Right cardiac atrium (tissue), 5 donors: ENCODE measurements at regions not wholly inside any gene's neighbourhood (a gene's known extent, or its start where the extent isn't known, plus 50 kb on each side); places are given as distances from the start of the nearest gene placed in this dataset.

Source experiments
- ATAC-seq, 2 donors: fragments of 200-7000 bp; cut with Tn5 transposase; one replicate each; pipeline versions ENCODE4 v1.8.0 to v1.9.1; 2020; ENCODE audit warnings: moderate library complexity in 2 of 2, mild to moderate bottlenecking in 1 of 2
- DNase-seq, 3 donors: peaks; one replicate each; pipeline ENCODE4 v3.0.0-alpha.2; 2020
- H3K27ac ChIP-seq: one replicate; pipeline ENCODE4 v1.5.1; 2013; ENCODE audit warnings: mild to moderate bottlenecking, low read length, control low read depth, moderate library complexity
- H3K27me3 ChIP-seq: one replicate; pipeline ENCODE4 v1.6.1; 2013; ENCODE audit not compliant: control insufficient read depth, insufficient read depth
- H3K4me1 ChIP-seq: one replicate; pipeline ENCODE4 v1.6.1; 2013; ENCODE audit warnings: low read length; ENCODE audit not compliant: control insufficient read depth, insufficient read depth
- H3K4me3 ChIP-seq: one replicate; pipeline ENCODE4 v1.5.1; 2013; ENCODE audit warnings: low read length, control low read depth
- H3K9me3 ChIP-seq: one replicate; pipeline ENCODE4 v1.6.1; 2013; ENCODE audit warnings: low read length; ENCODE audit not compliant: control insufficient read depth
- WGBS: extraction: QIAGEN DNeasy Blood & Tissue Kit; methylation state at CpG from one replicate; pipeline ENCODE4 v1.1.7; 2013; 5-methylcytosine and 5-hydroxymethylcytosine counted together
- intact Hi-C, 4 donors: fragments of 100-400 bp; cut with DNase I; formaldehyde crosslinking; loops; one replicate each; pipeline versions ENCODE4 v1.11.0 to v1.14.0; 2022 to 2023
- donor health status: healthy with polysubstance abuse.
- donor health status: DM: no; HTN: yes; CAD: no.
- donor health status: DM: no; HTN: no; CAD: no.
- donor health status: DM: no; HTN: yes; CAD: no; lungs with severe emphysema.
- donor health status: DM: yes; HTN: yes; CAD: no.

DNA sequence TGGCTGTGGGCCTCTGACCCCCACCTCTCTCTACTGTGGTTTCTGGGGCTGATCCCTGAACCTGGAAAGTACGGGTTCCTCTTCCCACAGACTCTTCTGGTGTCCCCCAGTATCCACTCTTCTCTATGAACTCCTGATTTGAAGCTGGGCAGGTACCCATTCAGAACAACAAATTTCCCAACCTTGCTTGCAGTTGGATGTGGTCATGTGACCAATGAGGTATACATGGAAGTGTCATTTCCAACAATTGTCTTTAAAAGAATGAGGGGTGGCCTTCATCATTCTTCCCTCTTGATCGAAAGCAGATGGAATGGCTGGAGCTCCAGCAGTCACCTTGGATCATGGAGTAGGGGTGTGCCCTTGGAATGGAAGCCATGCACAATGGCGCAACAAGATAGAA lies 128.0 kb upstream of the MLN start:
- Histone ChIP-seq H3K4me3 (no peak overlapping the region), H3K4me1 (no peaks in the 10 kb centered on the region), H3K9me3 (no peaks in the 10 kb centered on the region), H3K27ac (no peak overlapping the region), H3K27me3 (no peaks in the 10 kb centered on the region)
- DNase-seq (no peak), ATAC-seq (no peak)
- intact Hi-C loops, result no loop called here
- WGBS, result 85% methylated on average over 3 of the region's 3 CpGs

DNA sequence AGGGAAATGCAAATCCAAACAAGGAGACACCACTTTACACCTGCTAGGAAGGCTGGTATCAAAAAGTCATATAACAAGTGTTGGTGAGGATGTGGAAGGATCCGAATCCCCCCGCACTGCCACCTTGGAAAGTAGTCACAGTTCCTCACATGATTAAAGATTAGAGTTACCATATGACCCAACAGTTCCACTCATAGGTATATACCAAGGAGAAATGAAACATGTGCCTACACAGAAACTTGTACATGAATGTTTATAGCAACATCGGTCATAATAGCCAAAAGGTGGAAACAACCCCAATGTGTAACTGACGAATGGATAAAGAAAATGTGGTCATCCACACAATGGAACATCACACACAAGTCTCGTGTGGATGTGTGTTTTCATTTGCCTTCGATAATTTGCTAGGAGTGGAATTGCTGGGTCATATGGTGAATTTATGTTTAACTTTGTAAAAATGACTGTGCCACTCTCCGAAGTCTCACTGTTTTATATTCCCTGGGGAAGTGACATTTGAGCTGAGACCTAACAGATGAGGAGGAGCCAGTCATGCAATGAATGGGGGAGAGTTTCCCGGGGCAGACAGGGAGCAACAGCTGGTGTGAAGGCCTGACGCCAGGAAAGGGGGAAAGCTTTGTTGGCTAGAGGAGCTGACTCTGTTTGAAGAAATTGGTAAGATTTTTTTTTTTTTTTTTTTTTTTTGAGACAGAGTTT lies 125.9 kb upstream of the MLN start:
- Histone ChIP-seq H3K27ac (no peak overlapping the region), H3K4me1 (no peaks in the 10 kb centered on the region), H3K4me3 (no peak overlapping the region), H3K27me3 (no peaks in the 10 kb centered on the region), H3K9me3 (no peaks in the 10 kb centered on the region)
- 58% methylated on average over 9 of the region's 9 CpGs for WGBS
- intact Hi-C loops, result no loop called here
- DNase-seq (peak in 2 of 3 donors; percentile 62 to 76), ATAC-seq (peak in 1 of 2 donors; percentile 31)

DNA sequence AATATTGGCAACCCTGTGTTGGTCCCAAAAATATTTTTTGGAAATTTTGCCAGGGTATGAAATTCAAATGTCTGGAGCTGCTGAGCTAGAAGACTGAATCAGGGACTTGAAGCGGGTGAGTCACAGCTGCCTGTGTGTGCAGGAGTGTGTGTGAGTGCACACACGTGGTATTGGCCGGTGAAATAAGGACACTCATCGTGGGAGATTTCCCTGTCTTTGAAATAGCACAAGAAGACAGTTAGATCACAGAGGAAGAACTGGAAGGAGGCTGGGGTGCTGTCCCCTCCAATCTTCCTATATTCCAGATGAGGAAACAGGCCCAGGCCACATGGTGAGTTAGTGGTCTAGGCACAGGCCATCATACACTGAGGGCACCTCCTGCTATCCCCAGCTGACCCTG lies 123.8 kb upstream of the MLN start:
- Histone ChIP-seq H3K27me3 (no peaks in the 10 kb centered on the region), H3K4me3 (no peak overlapping the region), H3K27ac (no peak overlapping the region), H3K4me1 (no peaks in the 10 kb centered on the region), H3K9me3 (no peaks in the 10 kb centered on the region)
- intact Hi-C loops, result no loop called here
- ATAC-seq, result no peak
- DNase-seq, result no peak
- WGBS, result 78% methylated on average over 4 of the region's 4 CpGs

GRCh38 chr6:33927112-33927511 lies 123.3 kb upstream of the MLN start:
- no peak for ATAC-seq
- no peak overlapping the region for H3K4me3 ChIP-seq
- no peak overlapping the region for H3K27ac ChIP-seq
- DNase-seq, result no peak
- H3K4me1 ChIP-seq, result no peaks in the 10 kb centered on the region
- no peaks in the 10 kb centered on the region for H3K9me3 ChIP-seq
- WGBS, result 64% methylated on average over 4 of the region's 4 CpGs
- H3K27me3 ChIP-seq, result no peaks in the 10 kb centered on the region
- intact Hi-C loops, result no loop called here

GRCh38 chr6:33926451-33926850 lies 122.6 kb upstream of the MLN start:
- Histone ChIP-seq H3K9me3 (no peaks in the 10 kb centered on the region), H3K4me1 (no peaks in the 10 kb centered on the region), H3K27me3 (no peaks in the 10 kb centered on the region), H3K4me3 (no peak overlapping the region), H3K27ac (no peak overlapping the region)
- WGBS, result 79% methylated on average over 4 of the region's 4 CpGs
- intact Hi-C loops, result no loop called here
- DNase-seq, result no peak
- ATAC-seq, result no peak

DNA sequence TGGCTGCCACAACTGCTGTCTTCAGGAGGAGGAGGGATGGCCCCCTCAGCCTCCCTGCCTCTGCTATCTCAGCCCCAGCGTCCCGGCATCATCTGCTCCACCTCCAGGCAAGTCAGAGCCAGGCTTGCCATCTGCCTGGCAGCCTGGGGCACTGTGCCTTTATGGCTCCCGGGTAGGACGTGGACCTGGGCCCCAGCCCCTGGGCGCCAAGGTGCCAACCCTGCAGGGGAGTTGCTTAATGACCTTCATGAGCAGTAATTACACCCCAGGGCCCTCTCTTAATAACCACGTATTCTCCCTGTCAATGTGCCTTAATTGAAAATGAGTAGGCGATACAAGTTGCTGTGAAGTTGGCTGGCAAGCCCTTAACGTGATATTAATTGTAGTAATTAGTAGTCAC lies 122.1 kb upstream of the MLN start:
- no peaks in the 10 kb centered on the region for H3K9me3 ChIP-seq
- no peaks in the 10 kb centered on the region for H3K4me1 ChIP-seq
- H3K27me3 ChIP-seq, result no peaks in the 10 kb centered on the region
- WGBS, result 82% methylated on average over 8 of the region's 8 CpGs
- intact Hi-C loops, result no loop called here
- ATAC-seq (no peak), DNase-seq (no peak)
- H3K27ac ChIP-seq, result no peak overlapping the region
- H3K4me3 ChIP-seq, result no peak overlapping the region

- H3K4me1 ChIP-seq, result no peaks in the 10 kb centered on the region
- no peak overlapping the region for H3K27ac ChIP-seq
- WGBS, result 84% methylated on average over 7 of the region's 7 CpGs
- no peaks in the 10 kb centered on the region for H3K9me3 ChIP-seq
- ATAC-seq (no peak), DNase-seq (no peak)
- H3K27me3 ChIP-seq, result no peaks in the 10 kb centered on the region
- intact Hi-C loops, result no loop called here
- no peak overlapping the region for H3K4me3 ChIP-seq
These were observed 121.4 kb upstream of the MLN start for GRCh38 chr6:33925210-33925609.

- no peak for DNase-seq
- Histone ChIP-seq H3K27me3 (no peaks in the 10 kb centered on the region), H3K27ac (no peak overlapping the region), H3K4me1 (no peaks in the 10 kb centered on the region), H3K4me3 (no peak overlapping the region), H3K9me3 (no peaks in the 10 kb centered on the region)
- WGBS, result 89% methylated on average over 4 of the region's 4 CpGs
- intact Hi-C loops, result no loop called here
- ATAC-seq, result no peak
These were observed 120.9 kb upstream of the MLN start for GRCh38 chr6:33924681-33925080.

GRCh38 chr6:33923857-33924514 lies 120.2 kb upstream of the MLN start:
- Histone ChIP-seq H3K27ac (no peak overlapping the region), H3K4me1 (no peaks in the 10 kb centered on the region), H3K9me3 (no peaks in the 10 kb centered on the region), H3K4me3 (no peak overlapping the region), H3K27me3 (no peaks in the 10 kb centered on the region)
- WGBS, result 61% methylated on average over 10 of the region's 10 CpGs
- DNase-seq (no peak), ATAC-seq (no peak)
- intact Hi-C loops, result no loop called here

GRCh38 chr6:33921745-33922144 lies 117.9 kb upstream of the MLN start:
- no peaks in the 10 kb centered on the region for H3K27me3 ChIP-seq
- 89% methylated on average over 5 of the region's 5 CpGs for WGBS
- H3K9me3 ChIP-seq, result no peaks in the 10 kb centered on the region
- H3K4me3 ChIP-seq, result no peak overlapping the region
- ATAC-seq, result no peak
- intact Hi-C loops, result no loop called here
- H3K27ac ChIP-seq, result no peak overlapping the region
- H3K4me1 ChIP-seq, result no peaks in the 10 kb centered on the region
- no peak for DNase-seq

GRCh38 chr6:33918175-33918695 lies 114.4 kb upstream of the MLN start:
- DNase-seq (no peak), ATAC-seq (peak in 1 of 2 donors; percentile 16)
- Histone ChIP-seq H3K27ac (no peak overlapping the region), H3K27me3 (no peaks in the 10 kb centered on the region), H3K4me3 (no peak overlapping the region), H3K4me1 (no peaks in the 10 kb centered on the region), H3K9me3 (no peaks in the 10 kb centered on the region)
- intact Hi-C loops, result no loop called here
- WGBS, result 65% methylated on average over 8 of the region's 8 CpGs
